ENCODE measurements at regions not wholly inside any gene's neighbourhood (a gene's known extent, or its start where the extent isn't known, plus 50 kb on each side); places are given as distances from the start of the nearest gene placed in this dataset.

DNA sequence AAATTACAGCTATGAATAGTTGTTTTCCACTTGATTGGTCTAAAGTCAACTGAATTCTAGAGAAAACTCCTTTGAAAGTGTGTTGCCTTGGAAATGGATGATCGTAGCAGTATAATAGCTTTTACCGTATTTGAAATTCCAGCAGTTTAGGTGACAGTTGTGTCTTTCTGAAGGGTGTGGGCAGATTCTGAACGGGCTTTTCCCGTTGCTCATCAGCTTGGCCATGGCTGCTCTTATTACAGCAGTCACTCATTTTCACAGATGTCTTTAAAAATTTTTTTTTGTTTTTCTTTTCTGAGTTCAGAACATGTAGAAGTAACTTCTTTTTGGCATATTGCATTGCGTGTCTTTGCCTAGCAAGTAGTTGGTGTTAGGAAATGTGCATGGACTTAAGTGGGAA is 69.6 kb upstream of the SLC4A4 start:
- no peak for TF ChIP-seq OSR1 (CRISPR knock-in tag; IDR thresholded peaks at IDR 0.05)
- TF ChIP-seq TSHZ2 (CRISPR knock-in tag; IDR thresholded peaks at IDR 0.05), result no peak
- no peak for TF ChIP-seq CSDC2 (CRISPR knock-in tag; IDR thresholded peaks at IDR 0.05)
- TF ChIP-seq POU6F1 (CRISPR knock-in tag; IDR thresholded peaks at IDR 0.05; ENCODE audit: borderline replicate concordance, low read depth), result no peak
- no peak for TF ChIP-seq RARB (CRISPR knock-in tag; IDR thresholded peaks at IDR 0.05)
- TF ChIP-seq BACH2 (CRISPR knock-in tag; IDR thresholded peaks at IDR 0.05; ENCODE audit: borderline replicate concordance), result no peak
- TF ChIP-seq ZFP3 (CRISPR knock-in tag; IDR thresholded peaks at IDR 0.05), result no peak
- TF ChIP-seq ZC3H10 (CRISPR knock-in tag; IDR thresholded peaks at IDR 0.05), result no peak
- no peak for ATAC-seq

GRCh38 chr4:71270901-71271300 is 67.9 kb upstream of the SLC4A4 start:
- ATAC-seq, result no peak
- TF ChIP-seq OSR1 (CRISPR knock-in tag; IDR thresholded peaks at IDR 0.05) (no peak), CSRNP3 (CRISPR knock-in tag; IDR thresholded peaks at IDR 0.05) (no peak), ESRRG (CRISPR knock-in tag; IDR thresholded peaks at IDR 0.05) (no peak), TSHZ2 (CRISPR knock-in tag; IDR thresholded peaks at IDR 0.05) (no peak), RARB (CRISPR knock-in tag; IDR thresholded peaks at IDR 0.05) (no peak), ZNF565 (CRISPR knock-in tag; conservative IDR thresholded peaks at IDR 0.05; ENCODE audit: low read depth) (no peak), ZFP3 (CRISPR knock-in tag; IDR thresholded peaks at IDR 0.05) (no peak), ZC3H10 (CRISPR knock-in tag; IDR thresholded peaks at IDR 0.05) (no peak), GLIS3 (CRISPR knock-in tag; IDR thresholded peaks at IDR 0.05) (no peak), ARNTL (CRISPR knock-in tag; IDR thresholded peaks at IDR 0.05; ENCODE audit: borderline replicate concordance, low read depth) (no peak), CSDC2 (CRISPR knock-in tag; IDR thresholded peaks at IDR 0.05) (no peak), PPARA (CRISPR knock-in tag; IDR thresholded peaks at IDR 0.05; ENCODE audit: borderline replicate concordance) (no peak)
- TF ChIP-seq, protein P1, sequence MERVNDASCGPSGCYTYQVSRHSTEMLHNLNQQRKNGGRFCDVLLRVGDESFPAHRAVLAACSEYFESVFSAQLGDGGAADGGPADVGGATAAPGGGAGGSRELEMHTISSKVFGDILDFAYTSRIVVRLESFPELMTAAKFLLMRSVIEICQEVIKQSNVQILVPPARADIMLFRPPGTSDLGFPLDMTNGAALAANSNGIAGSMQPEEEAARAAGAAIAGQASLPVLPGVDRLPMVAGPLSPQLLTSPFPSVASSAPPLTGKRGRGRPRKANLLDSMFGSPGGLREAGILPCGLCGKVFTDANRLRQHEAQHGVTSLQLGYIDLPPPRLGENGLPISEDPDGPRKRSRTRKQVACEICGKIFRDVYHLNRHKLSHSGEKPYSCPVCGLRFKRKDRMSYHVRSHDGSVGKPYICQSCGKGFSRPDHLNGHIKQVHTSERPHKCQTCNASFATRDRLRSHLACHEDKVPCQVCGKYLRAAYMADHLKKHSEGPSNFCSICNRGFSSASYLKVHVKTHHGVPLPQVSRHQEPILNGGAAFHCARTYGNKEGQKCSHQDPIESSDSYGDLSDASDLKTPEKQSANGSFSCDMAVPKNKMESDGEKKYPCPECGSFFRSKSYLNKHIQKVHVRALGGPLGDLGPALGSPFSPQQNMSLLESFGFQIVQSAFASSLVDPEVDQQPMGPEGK (CRISPR knock-in tag; IDR thresholded peaks at IDR 0.05; ENCODE audit: borderline replicate concordance), result no peak

DNA sequence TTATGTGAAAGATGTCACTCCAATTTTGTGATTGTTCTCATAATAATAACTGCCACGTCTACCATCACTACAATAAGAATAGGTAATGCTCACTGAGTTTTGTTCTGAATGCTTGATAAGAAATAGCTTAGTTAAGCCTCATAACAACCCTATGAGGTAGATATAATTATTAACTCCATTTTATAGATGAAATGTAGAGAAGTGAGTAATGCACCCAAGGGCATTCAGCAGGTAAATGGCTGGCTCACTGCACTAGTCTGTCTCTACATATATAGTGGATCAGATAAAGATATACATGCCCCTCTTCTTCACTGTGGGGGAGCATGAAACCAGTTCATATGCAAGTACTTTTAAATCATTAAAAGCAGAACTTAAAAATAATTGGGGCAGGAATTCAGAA is 65.8 kb upstream of the SLC4A4 start:
- TF ChIP-seq POU6F1 (CRISPR knock-in tag; IDR thresholded peaks at IDR 0.05; ENCODE audit: borderline replicate concordance, low read depth) (no peak), ZNF8 (CRISPR knock-in tag; IDR thresholded peaks at IDR 0.05) (no peak), PPARA (CRISPR knock-in tag; IDR thresholded peaks at IDR 0.05; ENCODE audit: borderline replicate concordance) (no peak), RARB (CRISPR knock-in tag; IDR thresholded peaks at IDR 0.05) (no peak), CREB5 (CRISPR knock-in tag; IDR thresholded peaks at IDR 0.05; ENCODE audit: low read depth) (no peak), ZNF565 (CRISPR knock-in tag; conservative IDR thresholded peaks at IDR 0.05; ENCODE audit: low read depth) (no peak), TOX (CRISPR knock-in tag; IDR thresholded peaks at IDR 0.05; ENCODE audit: borderline replicate concordance) (no peak), ZFP30 (CRISPR knock-in tag; IDR thresholded peaks at IDR 0.05) (no peak)
- ATAC-seq, result no peak

All from SK-N-SH treated with all-trans-retinoic acid at 6 μM for 48 hours (cell line).